ENCODE measurements at regions not wholly inside any gene's neighbourhood (a gene's known extent, or its start where the extent isn't known, plus 50 kb on each side); places are given as distances from the start of the nearest gene placed in this dataset.

- TF ChIP-seq CTCF (IDR thresholded peaks at IDR 0.05) (peak in 2 of 7 experiments; percentile 13 to 16), POLR2A (IDR thresholded peaks at IDR 0.05) (no peak), POLR2AphosphoS5 (IDR thresholded peaks at IDR 0.05) (no peak), EP300 (IDR thresholded peaks at IDR 0.05) (no peak)
Observed at GRCh38 chr10:37495415-37495814, 362.0 kb downstream of the ZNF248 start.
